Activated effector memory CD4-positive, alpha-beta T cell treated with anti-CD3 and anti-CD28 coated beads, Interleukin-2, amount 50 U/mL, for 16 hours (primary cell): ENCODE measurements at regions not wholly inside any gene's neighbourhood (a gene's known extent, or its start where the extent isn't known, plus 50 kb on each side); places are given as distances from the start of the nearest gene placed in this dataset.

Source experiments
- DNase-seq: peaks from one replicate; pipeline ENCODE4 v3.0.0-alpha.2; 2020

DNA sequence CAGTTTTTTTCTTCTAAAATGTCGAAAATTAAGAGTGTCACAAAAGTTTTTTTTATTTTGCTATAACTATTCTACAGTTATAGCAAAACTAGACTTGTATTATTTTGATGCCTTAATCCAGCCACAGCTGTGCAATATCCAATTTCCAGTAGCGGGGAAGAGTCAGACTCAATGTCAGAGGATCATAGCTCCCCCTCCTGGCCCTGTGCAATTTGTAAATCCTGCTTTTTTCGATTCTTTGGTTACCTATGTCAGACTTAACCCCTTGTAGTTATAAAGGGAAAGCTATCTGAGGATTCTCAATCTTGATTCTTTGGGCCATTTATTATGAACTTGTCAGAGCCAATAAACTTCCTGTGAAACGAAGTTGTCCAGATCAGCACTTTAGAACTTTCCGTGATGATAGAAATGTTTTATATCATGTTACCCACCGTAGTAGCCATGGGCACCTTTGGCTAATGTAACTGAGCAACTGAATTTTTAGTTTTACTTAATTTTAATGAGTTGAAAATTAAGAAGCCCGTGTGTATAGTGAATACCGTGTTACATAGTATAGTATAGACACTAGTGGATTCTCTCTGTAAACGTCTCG is 87.7 kb upstream of the PRKCQ start:
- peak; percentile 69 for DNase-seq

DNA sequence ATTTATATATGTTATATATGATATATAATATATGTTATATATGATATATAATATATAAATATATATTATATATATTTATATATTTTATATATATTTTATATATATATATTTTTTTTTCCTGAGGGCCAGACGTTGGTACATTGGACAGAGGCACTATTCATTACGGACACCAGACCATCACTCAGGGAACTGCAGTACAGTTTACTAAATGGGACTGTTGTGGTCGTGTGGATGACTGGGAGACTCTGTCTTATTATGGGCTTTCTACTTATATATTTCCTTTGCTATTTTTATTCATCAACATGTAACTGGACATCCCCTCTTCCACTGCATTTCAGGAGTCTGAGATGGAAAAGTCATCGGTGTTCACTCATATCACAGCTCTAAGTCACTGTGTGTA is 87.1 kb upstream of the PRKCQ start:
- no peak for DNase-seq

DNA sequence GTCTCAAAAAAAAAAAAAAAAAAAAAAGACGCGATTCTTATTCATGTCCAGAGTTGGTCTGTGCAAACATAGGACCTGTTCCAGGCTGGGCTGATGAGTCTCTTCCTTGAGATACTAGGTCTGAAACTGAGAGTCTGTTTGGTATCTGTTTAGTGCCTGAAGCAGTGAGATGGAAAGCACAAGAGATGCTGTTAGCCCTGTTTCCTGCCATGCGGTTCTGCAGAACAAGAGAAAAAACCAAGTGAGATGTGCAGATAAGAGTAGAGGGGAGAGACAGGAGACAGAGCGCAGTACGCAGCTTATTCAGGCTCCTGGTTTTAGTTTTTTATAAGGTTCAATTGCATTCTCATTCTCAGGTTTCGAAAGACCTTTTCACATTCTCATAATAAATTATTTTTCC is 85.8 kb upstream of the PRKCQ start:
- DNase-seq: peak; percentile 73

DNA sequence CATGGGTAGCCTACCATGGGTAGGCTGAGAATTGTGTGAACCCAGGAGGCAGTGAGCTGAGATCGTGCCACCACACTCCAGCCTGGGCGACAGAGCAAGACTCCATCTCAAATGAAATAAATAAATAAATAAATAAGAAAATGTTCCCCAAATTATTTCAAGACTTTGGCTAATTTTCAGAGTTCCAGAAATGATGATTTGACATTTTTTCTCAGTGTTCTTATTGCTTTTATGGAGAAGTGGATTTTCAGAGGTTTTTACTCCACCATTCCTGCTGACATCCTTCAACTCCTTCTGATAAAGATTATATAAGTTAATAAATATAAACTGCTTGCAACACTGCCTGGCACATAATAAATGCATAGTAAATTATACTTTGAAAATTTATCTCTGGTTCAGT is 80.4 kb upstream of the PRKCQ start:
- DNase-seq: no peak

DNA sequence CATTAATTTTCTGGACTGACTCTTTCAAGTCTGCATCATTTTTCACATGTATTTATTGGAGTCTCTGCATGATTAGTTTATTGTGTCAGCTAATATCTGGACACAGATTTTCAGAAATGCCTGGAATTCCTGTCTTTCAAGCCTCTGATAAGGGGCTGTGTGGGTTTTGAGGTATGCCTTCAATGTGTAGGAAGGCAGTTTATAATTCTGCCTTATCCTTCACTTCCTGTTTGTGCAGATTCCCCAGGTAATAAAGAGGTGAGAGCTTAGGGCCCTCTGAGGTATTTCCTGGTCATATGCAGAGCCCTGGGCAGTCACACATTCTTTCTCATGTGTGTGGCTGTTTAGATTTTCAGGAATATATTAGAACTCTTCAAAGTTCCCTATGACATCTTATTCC is 79.4 kb upstream of the PRKCQ start:
- no peak for DNase-seq

DNA sequence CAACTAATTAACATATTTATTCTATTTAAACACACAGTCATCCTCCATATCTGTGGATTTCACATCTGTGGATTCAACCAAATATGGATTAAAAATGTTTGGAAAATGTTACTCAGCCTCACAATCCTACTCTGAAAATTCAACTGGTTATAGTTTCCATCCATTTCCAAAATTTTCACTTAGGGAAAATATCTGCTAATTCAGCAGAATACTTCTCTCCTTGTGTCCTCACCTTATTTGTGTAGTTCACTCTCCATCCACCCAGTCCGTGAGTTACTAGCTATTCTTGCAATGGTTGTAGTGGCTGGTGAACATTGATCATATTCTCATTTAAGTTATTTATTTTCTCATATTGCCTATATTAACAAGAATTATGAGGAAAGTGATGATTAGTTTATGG is 77.6 kb upstream of the PRKCQ start:
- no peak for DNase-seq

DNA sequence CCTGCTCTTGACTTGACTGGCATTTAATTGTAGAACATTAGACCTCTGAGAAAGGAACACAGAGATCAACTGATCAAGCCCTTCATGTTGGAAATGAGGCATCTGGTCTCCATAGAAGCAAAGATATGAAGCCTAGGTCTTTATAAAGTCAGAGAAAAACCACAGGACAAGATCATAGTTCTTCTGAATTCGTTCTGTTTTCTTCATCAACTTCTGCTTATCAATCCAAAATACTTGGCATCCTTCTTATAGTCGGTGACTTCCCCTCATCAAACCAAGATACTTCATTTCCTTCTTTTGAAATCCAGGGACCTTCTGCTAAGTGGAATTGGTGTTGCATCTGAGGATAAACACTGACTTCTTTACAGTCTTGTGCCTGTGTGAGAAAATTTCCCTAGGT is 77.1 kb upstream of the PRKCQ start:
- DNase-seq: no peak

DNA sequence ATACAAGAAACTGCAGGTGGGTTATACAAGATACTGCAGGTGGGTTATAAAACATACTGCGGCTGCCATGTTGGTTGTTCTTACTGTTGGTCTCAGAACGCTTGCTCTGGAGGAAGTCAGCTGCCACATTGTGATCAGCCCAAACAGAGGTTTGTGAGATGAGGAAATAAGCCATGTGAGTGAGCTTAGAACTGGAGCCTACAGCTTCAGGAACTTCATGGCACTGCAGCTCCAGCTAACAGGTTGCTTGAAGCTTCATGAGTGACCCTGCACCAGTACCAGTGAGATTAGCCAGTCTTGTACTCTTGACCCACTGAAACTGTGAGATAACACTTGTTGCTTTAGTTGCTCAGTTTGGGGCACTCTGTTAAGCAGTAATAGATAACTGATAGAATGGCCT is 74.5 kb upstream of the PRKCQ start:
- no peak for DNase-seq

DNA sequence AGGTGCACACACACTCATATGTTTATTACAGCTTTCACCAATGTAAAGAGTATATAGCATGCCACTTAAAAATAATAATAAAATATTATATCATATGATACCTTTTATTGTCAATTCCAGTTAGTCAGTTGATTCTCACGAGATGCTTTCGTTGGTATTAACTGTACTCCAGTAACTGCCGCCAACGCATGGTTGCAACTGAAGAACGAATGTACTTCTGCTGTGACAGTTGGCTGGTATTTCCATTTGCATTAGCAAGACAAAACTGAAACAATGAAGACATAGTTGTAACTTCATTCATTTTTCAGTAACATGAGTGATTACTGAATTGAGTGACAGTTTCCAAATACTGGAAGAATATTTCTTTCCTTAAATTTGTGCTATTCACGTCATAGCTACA is 70.5 kb upstream of the PRKCQ start:
- no peak for DNase-seq

DNA sequence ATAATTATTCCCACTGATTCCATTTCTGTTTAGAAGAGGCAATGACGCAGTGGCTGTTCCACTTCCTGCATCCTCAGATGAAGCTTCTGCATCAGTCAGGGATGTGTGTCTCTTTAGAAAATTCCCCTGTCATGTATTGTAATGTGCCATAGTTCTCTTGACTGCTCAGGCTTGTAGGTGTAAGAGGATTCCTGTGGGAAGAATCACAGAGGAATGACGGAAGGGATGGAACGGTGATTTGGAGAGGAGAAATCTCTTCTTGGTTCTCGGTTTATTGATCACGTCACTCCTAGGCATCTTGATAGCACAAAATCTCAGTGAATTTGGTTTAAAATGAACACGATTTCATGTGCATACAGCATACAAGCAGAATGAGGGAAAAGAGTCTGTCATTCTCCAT is 69.8 kb upstream of the PRKCQ start:
- no peak for DNase-seq

DNA sequence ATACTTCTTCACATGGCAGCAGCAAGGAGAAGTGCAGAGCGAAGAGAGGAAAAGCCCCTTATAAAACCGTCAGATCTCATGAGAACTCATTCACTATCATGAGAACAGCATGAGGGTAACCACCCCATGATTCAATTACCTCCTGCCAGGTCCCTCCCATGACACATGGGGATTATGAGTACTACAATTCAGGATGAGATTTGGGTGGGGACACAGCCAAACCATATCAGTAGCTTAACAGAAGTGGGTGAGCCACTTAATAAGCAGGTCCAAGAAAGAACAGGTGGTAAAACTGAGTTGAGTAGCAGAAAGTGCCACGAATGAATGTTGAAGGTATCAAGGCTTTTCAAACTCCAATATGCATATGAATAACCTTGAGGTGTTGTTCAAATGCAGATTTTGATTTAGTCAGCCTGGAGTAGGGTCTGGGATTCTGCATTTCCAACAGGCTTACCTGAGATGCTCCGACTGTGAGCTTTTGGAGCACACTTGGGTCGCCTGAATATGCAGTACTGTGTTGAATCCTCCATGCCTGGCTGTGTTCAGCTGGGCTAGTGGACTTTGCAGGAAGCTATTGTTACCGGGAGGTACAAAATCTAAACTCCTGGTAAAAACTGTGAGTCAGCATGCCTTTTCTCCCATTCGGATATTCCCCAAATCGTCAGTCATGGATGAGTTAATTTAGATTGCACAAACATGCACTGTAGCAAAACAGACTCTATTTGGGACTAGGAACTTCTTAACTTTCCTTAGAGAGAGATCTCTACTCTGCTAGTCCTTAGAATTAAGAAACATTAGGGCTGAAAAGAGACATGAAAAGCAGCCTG is 69.0 kb upstream of the PRKCQ start:
- DNase-seq: no peak

DNA sequence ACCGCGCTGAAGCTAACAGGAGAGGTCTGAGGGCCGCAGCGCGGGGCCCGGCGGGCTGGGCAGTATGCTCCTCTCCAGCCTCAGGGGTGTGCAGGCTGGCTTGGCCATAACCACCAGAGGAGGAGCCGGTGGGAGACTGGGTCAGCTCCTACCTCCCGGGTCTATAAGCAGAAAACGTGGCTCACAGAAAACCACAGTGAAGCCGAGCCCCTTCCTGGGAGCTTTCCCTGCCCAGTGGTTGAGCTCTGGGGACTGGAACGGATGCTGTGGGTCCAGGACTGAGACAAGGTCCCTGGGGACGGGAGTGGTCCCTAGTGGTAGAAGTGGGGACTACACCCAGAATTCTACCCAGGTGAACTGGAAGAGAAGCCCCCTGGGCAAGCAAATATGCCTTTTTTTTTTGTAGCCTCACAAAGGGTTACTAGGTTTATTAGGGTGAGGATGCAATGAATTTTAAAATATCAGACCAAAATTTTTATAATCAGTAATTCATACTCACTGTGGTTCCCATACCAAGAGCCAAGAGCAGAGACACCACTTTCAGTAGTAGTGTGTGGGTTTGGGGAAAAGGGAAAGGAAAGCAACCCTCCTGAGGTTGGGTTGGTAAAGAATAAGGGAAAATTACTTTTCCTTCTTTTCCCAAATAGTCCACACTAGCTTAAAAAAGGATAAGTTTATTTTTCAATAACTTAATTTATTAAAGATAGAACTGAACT is 67.9 kb upstream of the PRKCQ start:
- DNase-seq: peak; percentile 85

DNA sequence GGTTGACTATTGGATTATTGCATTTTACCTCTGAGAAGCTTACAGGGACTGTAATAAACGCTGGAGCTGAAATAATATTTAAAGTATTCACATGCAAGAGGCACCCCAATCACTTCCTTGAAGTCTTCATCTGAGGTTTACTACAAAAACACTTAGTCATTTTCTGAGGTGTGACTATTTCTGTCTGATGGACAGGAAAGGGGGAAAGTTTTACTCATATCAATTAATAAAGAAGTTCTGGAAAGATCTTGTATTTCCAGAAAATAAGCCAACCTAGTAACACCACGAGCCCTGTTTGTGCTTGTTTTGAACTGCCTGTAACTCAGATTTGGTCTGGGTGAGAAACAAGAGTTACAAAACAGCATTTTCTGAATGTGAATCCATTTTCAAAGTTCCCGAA is 63.9 kb upstream of the PRKCQ start:
- no peak for DNase-seq

DNA sequence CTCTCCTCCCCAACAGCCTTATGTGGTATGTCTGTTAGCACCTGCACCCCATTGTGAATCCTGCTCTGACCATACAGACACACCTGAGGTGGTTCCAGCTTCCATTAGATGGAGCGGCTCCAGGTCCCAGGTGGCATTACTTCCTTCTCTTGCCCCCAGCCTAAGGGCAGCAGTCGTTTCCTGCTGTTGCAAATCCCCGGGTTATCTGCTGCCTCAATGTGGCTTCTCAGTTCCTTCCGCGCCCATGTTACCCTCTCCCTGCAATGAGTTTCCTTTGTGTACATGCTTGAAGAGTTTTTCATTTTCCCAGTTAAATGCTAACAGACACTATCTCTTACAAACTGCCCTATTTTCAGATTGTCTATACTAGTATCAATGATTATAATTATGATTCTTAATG is 62.8 kb upstream of the PRKCQ start:
- no peak for DNase-seq

DNA sequence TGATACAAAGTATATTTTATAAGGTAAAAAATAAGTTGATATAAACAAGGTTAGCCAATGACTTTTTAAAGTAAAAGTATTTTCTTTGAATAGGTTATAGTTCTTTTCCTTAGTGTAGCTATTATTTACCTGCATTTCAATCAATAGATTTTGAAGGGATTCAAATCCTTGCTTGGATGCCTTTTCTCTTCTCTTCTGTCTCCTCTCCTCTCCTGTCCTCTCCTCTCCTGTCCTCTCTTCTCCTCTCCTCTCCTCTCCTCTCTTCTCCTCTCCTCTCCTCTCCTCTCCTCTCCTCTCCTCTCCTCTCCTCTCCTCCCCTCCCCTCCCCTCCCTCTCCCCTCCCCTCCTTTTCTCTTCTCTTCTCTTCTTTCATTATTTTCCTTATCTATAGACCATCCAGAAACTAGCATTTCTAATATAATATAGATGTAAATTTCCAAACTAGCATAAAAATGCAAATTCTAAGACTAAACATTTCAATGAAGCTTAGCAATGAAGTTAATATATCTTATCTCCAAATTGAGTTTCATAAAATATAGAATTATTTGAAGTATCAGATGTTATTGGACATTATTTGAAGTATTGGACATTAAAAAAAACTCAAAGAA is 60.5 kb upstream of the PRKCQ start:
- DNase-seq: no peak

DNA sequence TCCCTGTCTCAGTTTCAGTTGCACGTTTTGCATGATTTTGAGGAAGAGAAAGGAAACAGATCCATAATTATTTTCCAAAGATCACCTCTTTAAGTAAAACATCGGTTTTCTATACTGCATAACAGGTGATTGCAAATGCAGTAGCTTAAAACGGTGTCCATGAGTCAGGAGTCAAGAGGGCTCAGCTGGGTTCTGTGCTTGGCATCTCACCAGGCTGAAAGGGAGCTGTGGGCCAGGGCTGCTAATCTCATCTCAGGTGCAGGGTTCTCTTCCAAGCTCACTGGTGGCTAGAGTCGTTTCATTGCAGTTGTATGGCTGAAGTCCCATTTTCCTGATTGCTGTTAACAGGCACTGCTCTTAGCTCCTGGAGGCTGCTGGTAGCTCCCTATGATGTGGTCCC is 57.0 kb upstream of the PRKCQ start:
- DNase-seq: no peak

DNA sequence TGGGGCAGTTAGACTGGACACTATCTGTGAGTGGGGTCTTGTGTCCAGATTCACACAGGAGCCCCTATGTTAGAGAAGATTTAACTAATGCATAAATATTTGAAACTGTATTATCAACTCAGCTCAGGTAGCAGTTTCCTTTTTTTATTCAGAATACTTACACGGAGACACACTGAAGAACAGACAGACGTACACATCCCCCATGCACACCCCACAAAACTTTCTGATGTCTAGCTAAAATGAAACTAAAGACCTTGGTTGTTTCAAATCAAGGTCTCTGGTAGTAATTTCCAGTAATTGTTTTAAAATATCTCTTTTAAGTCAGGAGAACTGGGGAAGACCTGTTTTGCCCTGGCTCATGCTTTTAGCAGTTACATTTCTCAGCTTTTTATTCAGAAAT is 55.7 kb upstream of the PRKCQ start:
- no peak for DNase-seq
